ENCODE measurements at regions not wholly inside any gene's neighbourhood (a gene's known extent, or its start where the extent isn't known, plus 50 kb on each side); places are given as distances from the start of the nearest gene placed in this dataset.

DNA sequence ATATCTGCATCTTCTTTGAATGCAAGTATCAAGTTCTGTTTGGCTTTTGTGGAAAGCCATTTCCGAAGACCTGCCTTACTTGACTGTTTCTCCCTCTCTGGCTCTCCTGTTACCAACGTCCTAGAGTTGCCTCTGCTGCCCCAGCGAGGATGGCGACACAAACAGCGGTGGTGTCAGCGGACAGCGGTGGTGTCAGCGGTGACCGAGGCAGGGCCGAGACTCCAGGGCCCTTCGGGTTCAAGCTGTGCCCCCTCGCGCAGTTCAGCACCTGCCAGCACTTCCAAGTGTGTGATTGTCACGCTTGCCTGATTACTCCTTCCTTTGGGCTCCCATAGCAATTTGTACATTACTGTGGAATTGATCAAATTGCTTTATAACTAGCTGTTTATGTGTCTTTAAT lies 336.9 kb upstream of the FAT1 start:
- H3K4me3 Mint-ChIP-seq, result no peak overlapping the region
- ATAC-seq (ENCODE audit: low read depth) (no peak), DNase-seq (ENCODE audit: low spot score in 2 of 2) (no peak)
- H3K4me1 Mint-ChIP-seq, result no peaks in the 10 kb centered on the region
- H3K36me3 Mint-ChIP-seq, result no peaks in the 10 kb centered on the region
- H3K27me3 Mint-ChIP-seq, result no peaks in the 10 kb centered on the region
- no peaks in the 10 kb centered on the region for H3K9me3 Mint-ChIP-seq
- H3K27ac Mint-ChIP-seq, result no peak overlapping the region

DNA sequence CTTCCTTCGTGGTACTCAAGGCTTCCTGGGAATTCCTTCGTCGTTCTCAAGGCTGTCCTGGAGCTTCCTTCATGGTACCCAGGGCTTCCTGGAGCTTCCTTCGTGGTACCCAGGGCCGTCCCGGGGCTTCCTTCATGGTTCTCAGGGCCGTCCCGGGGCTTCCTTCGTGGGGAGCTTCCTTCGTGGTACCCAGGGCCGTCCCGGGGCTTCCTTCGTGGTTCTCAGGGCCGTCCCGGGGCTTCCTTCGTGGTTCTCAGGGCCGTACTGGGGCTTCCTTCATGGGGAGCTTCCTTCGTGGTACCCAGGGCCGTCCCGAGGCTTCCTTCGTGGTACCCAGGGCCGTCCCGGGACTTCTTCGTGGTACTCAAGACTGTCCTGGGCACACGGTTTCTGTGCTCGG lies 339.6 kb upstream of the FAT1 start:
- no peak overlapping the region for H3K27ac Mint-ChIP-seq
- no peaks in the 10 kb centered on the region for H3K4me1 Mint-ChIP-seq
- no peak for DNase-seq (ENCODE audit: low spot score in 2 of 2)
- H3K9me3 Mint-ChIP-seq, result no peaks in the 10 kb centered on the region
- no peaks in the 10 kb centered on the region for H3K36me3 Mint-ChIP-seq
- no peaks in the 10 kb centered on the region for H3K27me3 Mint-ChIP-seq
- ATAC-seq (ENCODE audit: low read depth), result no peak
- no peak overlapping the region for H3K4me3 Mint-ChIP-seq

DNA sequence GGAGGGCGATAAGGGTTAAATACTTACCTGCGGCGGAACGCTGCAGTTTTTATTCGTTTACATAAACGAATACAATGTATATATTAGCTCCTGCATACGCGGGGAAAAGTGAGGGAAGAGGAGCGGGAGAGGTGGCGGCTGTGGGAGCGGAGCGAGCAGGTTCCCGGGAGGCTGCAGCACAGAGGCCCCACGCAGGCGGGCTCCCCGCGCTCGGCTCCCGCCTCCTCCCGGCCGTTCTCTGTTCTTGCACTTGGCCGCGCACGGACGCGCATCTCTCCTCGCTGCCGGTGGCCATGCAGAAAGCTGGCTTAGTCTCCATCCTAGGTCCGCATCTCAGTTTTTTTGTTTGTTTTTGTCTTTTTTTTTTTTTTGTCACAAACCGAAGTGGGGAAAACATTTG lies 340.4 kb upstream of the FAT1 start:
- Mint-ChIP-seq H3K36me3 (no peaks in the 10 kb centered on the region), H3K9me3 (no peaks in the 10 kb centered on the region), H3K27ac (no peak overlapping the region), H3K27me3 (no peaks in the 10 kb centered on the region), H3K4me1 (no peaks in the 10 kb centered on the region), H3K4me3 (no peak overlapping the region)
- DNase-seq (ENCODE audit: low spot score in 2 of 2), result no peak
- no peak for ATAC-seq (ENCODE audit: low read depth)

GRCh38 chr4:187065396-187065795 lies 341.7 kb upstream of the FAT1 start:
- ATAC-seq (ENCODE audit: low read depth), result no peak
- no peaks in the 10 kb centered on the region for H3K4me1 Mint-ChIP-seq
- no peak overlapping the region for H3K27ac Mint-ChIP-seq

DNA sequence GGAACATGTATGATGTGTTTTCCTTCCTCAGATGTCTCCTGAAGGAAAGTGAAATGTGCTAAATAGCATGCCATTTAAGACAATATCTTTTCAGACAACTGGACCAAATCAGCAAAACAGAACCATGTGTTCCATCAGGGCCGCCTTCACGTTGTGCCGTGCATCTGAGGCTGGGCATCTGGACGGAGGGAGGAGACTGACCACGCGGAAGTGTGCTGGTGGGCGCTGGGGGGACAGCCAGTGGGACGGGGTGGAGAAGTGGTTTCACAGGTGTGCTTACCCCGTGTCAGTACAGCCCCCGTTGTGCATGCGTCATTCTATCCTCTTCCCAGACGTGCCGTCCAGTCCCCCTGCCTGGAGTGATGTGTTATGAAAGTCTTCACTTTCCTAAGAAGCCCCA lies 342.1 kb upstream of the FAT1 start:
- DNase-seq (ENCODE audit: low spot score in 2 of 2) (no peak), ATAC-seq (ENCODE audit: low read depth) (no peak)
- Mint-ChIP-seq H3K36me3 (no peaks in the 10 kb centered on the region), H3K27me3 (no peaks in the 10 kb centered on the region), H3K27ac (no peak overlapping the region), H3K4me3 (no peak overlapping the region), H3K9me3 (no peaks in the 10 kb centered on the region), H3K4me1 (no peaks in the 10 kb centered on the region)

More at GRCh38 chr4:187065396-187065795, 341.7 kb upstream of the FAT1 start:
- no peaks in the 10 kb centered on the region for H3K27me3 Mint-ChIP-seq
- DNase-seq (ENCODE audit: low spot score in 2 of 2), result no peak
- H3K4me3 Mint-ChIP-seq, result no peak overlapping the region
- no peaks in the 10 kb centered on the region for H3K36me3 Mint-ChIP-seq
- no peaks in the 10 kb centered on the region for H3K9me3 Mint-ChIP-seq

DNA sequence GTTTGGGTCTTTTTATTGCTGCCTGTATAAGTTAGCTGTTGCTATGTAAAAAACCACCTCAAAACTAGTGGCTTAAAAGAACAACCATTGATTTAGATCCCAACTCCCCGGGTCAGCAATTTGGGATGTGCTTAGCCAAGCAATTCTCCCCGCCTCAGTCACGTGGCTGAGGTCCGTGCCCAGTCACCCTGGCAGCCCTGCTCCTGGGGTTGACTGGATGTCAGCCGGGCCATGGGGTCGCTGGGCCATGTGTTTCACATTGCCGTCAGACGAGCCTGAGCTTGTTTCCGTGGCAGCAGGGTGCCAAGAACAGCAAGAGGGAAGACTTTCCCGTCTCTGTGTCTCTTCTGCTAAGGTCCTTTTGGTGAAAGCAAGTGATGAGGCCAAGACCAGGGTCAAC lies 345.7 kb upstream of the FAT1 start:
- no peak overlapping the region for H3K4me3 Mint-ChIP-seq
- ATAC-seq (ENCODE audit: low read depth) (no peak), DNase-seq (ENCODE audit: low spot score in 2 of 2) (no peak)
- H3K27me3 Mint-ChIP-seq, result no peaks in the 10 kb centered on the region
- no peaks in the 10 kb centered on the region for H3K36me3 Mint-ChIP-seq
- no peak overlapping the region for H3K27ac Mint-ChIP-seq
- H3K9me3 Mint-ChIP-seq, result peaks cover 2% of the 10 kb centered on the region
- H3K4me1 Mint-ChIP-seq, result no peaks in the 10 kb centered on the region

- Mint-ChIP-seq H3K9me3 (peaks cover 2% of the 10 kb centered on the region), H3K36me3 (no peaks in the 10 kb centered on the region), H3K27ac (no peak overlapping the region), H3K4me3 (no peak overlapping the region), H3K27me3 (no peaks in the 10 kb centered on the region), H3K4me1 (no peaks in the 10 kb centered on the region)
- DNase-seq (ENCODE audit: low spot score in 2 of 2), result no peak
- no peak for ATAC-seq (ENCODE audit: low read depth)
These were observed 346.5 kb upstream of the FAT1 start for GRCh38 chr4:187070158-187070557.

DNA sequence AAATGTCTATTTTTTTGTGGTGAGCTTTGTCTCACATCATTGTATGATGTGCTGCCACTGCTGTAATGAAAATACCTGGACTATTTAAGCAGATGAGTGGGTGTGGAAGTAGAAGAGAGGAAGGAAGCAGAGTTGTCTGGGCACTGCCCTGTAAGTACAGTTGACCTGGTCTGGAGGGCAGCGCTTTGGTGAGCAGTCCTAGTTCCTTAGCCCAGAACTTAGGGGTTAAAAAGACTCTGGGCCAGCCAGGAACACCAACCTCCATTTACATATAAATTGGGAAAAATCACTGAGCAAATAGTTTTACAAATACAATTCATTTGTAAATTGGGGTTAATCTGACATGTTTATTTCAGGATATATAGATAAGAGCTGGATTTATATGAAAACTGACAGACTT lies 347.1 kb upstream of the FAT1 start:
- Mint-ChIP-seq H3K27ac (no peak overlapping the region), H3K9me3 (peaks cover 2% of the 10 kb centered on the region), H3K4me3 (no peak overlapping the region), H3K27me3 (no peaks in the 10 kb centered on the region), H3K4me1 (no peaks in the 10 kb centered on the region), H3K36me3 (no peaks in the 10 kb centered on the region)
- no peak for DNase-seq (ENCODE audit: low spot score in 2 of 2)
- ATAC-seq (ENCODE audit: low read depth), result no peak

GRCh38 chr4:187071946-187072600 lies 348.4 kb upstream of the FAT1 start:
- H3K27me3 Mint-ChIP-seq, result no peaks in the 10 kb centered on the region
- no peaks in the 10 kb centered on the region for H3K4me1 Mint-ChIP-seq
- no peak for DNase-seq (ENCODE audit: low spot score in 2 of 2)
- H3K36me3 Mint-ChIP-seq, result no peaks in the 10 kb centered on the region
- H3K27ac Mint-ChIP-seq, result no peak overlapping the region
- ATAC-seq (ENCODE audit: low read depth), result no peak
- peaks cover 2% of the 10 kb centered on the region for H3K9me3 Mint-ChIP-seq
- H3K4me3 Mint-ChIP-seq, result no peak overlapping the region

GRCh38 chr4:187073820-187074219 lies 350.2 kb upstream of the FAT1 start:
- H3K4me3 Mint-ChIP-seq, result no peak overlapping the region
- H3K27me3 Mint-ChIP-seq, result no peaks in the 10 kb centered on the region
- peaks cover 4% of the 10 kb centered on the region for H3K9me3 Mint-ChIP-seq
- H3K27ac Mint-ChIP-seq, result no peak overlapping the region
- DNase-seq (ENCODE audit: low spot score in 2 of 2), result no peak
- H3K4me1 Mint-ChIP-seq, result no peaks in the 10 kb centered on the region
- H3K36me3 Mint-ChIP-seq, result no peaks in the 10 kb centered on the region
- ATAC-seq (ENCODE audit: low read depth), result no peak

DNA sequence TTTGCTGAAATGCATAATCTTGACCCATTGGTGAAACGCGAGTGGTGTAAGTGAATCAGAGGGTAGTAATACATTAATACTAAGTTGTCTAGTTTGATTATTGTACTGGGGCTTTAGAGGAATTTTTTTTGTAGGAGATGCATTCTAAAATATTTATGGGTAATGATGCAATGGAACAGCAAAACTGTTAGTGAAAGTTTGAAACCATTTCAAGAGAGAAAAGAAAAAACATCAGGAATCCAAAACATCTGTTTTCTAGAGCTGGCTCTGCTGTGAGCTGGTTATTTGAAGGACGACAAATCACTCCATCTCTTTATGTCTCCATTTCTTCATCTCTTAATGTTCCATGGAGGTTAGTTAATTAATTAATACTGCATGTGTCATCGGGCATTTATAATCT lies 351.9 kb upstream of the FAT1 start:
- Mint-ChIP-seq H3K27me3 (no peaks in the 10 kb centered on the region), H3K9me3 (peaks cover 5% of the 10 kb centered on the region), H3K36me3 (no peaks in the 10 kb centered on the region), H3K4me1 (no peaks in the 10 kb centered on the region), H3K4me3 (no peak overlapping the region), H3K27ac (no peak overlapping the region)
- ATAC-seq (ENCODE audit: low read depth) (no peak), DNase-seq (ENCODE audit: low spot score in 2 of 2) (no peak)

DNA sequence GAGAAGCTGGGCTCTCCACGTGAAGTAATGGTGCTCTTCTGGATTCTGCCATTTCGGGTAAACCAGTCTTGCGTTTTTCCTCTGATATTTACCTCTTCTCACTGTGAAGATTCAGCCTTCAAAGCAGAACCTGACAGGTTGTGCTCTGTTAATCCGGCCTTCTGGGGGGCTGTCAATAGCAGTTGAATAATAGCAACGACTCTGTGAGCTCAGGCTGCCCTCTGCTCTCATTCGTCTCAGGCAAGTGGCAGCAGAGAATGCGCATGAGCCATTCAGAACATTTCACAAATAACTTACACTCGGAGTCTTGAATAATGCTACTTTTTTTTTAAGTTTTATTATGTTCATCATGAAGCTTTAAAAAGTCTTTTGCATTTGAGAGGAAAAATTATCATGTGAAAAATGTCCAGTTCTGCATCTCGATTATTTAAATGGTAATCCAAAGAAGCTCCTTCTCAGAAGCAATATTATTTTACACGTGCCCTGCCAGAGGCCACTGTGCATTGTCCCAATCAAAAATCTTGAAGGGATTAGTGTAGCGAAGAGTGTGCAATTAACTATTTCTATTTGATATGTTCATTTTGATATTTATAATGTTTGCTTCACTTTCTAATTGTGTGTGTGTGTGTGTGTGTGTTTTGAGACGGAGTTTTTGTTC lies 354.2 kb upstream of the FAT1 start:
- Mint-ChIP-seq H3K27ac (no peak overlapping the region), H3K9me3 (peaks cover 3% of the 10 kb centered on the region), H3K4me3 (no peak overlapping the region), H3K27me3 (no peaks in the 10 kb centered on the region), H3K4me1 (no peaks in the 10 kb centered on the region), H3K36me3 (no peaks in the 10 kb centered on the region)
- DNase-seq (ENCODE audit: low spot score in 2 of 2), result no peak
- ATAC-seq (ENCODE audit: low read depth), result no peak

DNA sequence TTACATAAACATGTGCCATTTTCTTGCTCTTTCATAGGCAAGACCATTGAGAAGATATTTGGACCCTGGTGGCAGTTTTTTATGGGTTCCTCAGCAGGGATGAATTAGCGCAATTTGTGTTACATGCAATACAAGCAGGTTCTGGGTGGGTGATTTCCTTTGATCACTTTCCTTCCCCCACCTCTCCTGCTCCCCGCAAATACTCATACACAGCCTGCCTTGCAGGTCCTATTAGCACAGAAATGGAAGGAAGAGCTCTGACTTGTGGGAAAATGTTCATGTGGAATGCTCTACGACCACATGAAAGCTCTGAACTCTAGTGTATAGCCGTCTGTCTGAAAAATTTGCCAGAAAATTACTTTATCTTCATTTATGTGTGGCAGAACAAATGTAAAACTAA lies 361.0 kb upstream of the FAT1 start:
- ATAC-seq (ENCODE audit: low read depth), result no peak
- H3K4me3 Mint-ChIP-seq, result no peak overlapping the region
- H3K36me3 Mint-ChIP-seq, result no peaks in the 10 kb centered on the region
- DNase-seq (ENCODE audit: low spot score in 2 of 2), result no peak
- H3K4me1 Mint-ChIP-seq, result no peaks in the 10 kb centered on the region
- H3K9me3 Mint-ChIP-seq, result peaks cover 4% of the 10 kb centered on the region
- no peak overlapping the region for H3K27ac Mint-ChIP-seq
- no peaks in the 10 kb centered on the region for H3K27me3 Mint-ChIP-seq

- Mint-ChIP-seq H3K4me1 (no peaks in the 10 kb centered on the region), H3K27ac (no peak overlapping the region), H3K27me3 (no peaks in the 10 kb centered on the region), H3K4me3 (no peak overlapping the region), H3K9me3 (peaks cover 4% of the 10 kb centered on the region), H3K36me3 (no peaks in the 10 kb centered on the region)
- ATAC-seq (ENCODE audit: low read depth), result no peak
- no peak for DNase-seq (ENCODE audit: low spot score in 2 of 2)
These were observed 361.7 kb upstream of the FAT1 start for GRCh38 chr4:187085339-187085738.

GRCh38 chr4:187086151-187086550 lies 362.5 kb upstream of the FAT1 start:
- H3K4me3 Mint-ChIP-seq, result no peak overlapping the region
- no peaks in the 10 kb centered on the region for H3K36me3 Mint-ChIP-seq
- no peak overlapping the region for H3K27ac Mint-ChIP-seq
- no peaks in the 10 kb centered on the region for H3K27me3 Mint-ChIP-seq
- H3K9me3 Mint-ChIP-seq, result peaks cover 4% of the 10 kb centered on the region
- ATAC-seq (ENCODE audit: low read depth) (no peak), DNase-seq (ENCODE audit: low spot score in 2 of 2) (no peak)
- H3K4me1 Mint-ChIP-seq, result no peaks in the 10 kb centered on the region

Measured in memory B cell (primary cell).